ENCODE measurements at regions not wholly inside any gene's neighbourhood (a gene's known extent, or its start where the extent isn't known, plus 50 kb on each side); places are given as distances from the start of the nearest gene placed in this dataset.

GRCh38 chr2:116477229-116477628 is 1337.3 kb upstream of the DDX18 start:
- H3K4me3 ChIP-seq = no peak overlapping the region
- ATAC-seq (no peak), DNase-seq (no peak)
- TF ChIP-seq CTCF (IDR thresholded peaks at IDR 0.05) (no peak), POLR2A (IDR thresholded peaks at IDR 0.05) (no peak)
- intact Hi-C loops (cut with DNase I) = no loop called here
- WGBS, 2 donors = 58 to 66% methylated on average over 3 of the region's 3 CpGs
- H3K36me3 ChIP-seq (replicated peaks in 1 of 2; ENCODE audit: insufficient read depth in 1 of 2, low read depth in 2 of 2) = no peaks in the 10 kb centered on the region
- H3K4me1 ChIP-seq = no peaks in the 10 kb centered on the region
- no peaks in the 10 kb centered on the region for H3K27me3 ChIP-seq
- no peak overlapping the region for H3K27ac ChIP-seq
- no peaks in the 10 kb centered on the region for H3K9me3 ChIP-seq

- no peak overlapping the region for H3K27ac ChIP-seq
- intact Hi-C loops (cut with DNase I) = no loop called here
- H3K4me1 ChIP-seq = no peaks in the 10 kb centered on the region
- H3K27me3 ChIP-seq = no peaks in the 10 kb centered on the region
- ATAC-seq (no peak), DNase-seq (no peak)
- TF ChIP-seq CTCF (IDR thresholded peaks at IDR 0.05) (no peak), POLR2A (IDR thresholded peaks at IDR 0.05) (no peak)
- 77 to 86% methylated on average over 1 of the region's 1 CpG for WGBS, 2 donors
- H3K4me3 ChIP-seq = no peak overlapping the region
- peaks cover 0 to 4% (median 0%) of the 10 kb centered on the region in 3 donors for H3K9me3 ChIP-seq
- no peaks in the 10 kb centered on the region for H3K36me3 ChIP-seq (replicated peaks in 1 of 2; ENCODE audit: insufficient read depth in 1 of 2, low read depth in 2 of 2)
Observed at GRCh38 chr2:116487336-116487735, 1327.2 kb upstream of the DDX18 start.

- no peak for TF ChIP-seq CTCF (IDR thresholded peaks at IDR 0.05)
- TF ChIP-seq POLR2A (IDR thresholded peaks at IDR 0.05) = no peak
Observed at GRCh38 chr2:116489292-116489691, 1325.2 kb upstream of the DDX18 start.

GRCh38 chr2:116489944-116490343 is 1324.5 kb upstream of the DDX18 start:
- no peak for ATAC-seq
- H3K36me3 ChIP-seq (replicated peaks in 1 of 2; ENCODE audit: insufficient read depth in 1 of 2, low read depth in 2 of 2) = no peaks in the 10 kb centered on the region
- H3K4me3 ChIP-seq = no peak overlapping the region
- DNase-seq = no peak
- H3K9me3 ChIP-seq = peaks cover 0 to 4% (median 0%) of the 10 kb centered on the region in 3 donors
- 61 to 67% methylated on average over 1 of the region's 1 CpG for WGBS, 2 donors
- H3K4me1 ChIP-seq = no peaks in the 10 kb centered on the region
- H3K27me3 ChIP-seq = no peaks in the 10 kb centered on the region
- no peak overlapping the region for H3K27ac ChIP-seq
- TF ChIP-seq CTCF (IDR thresholded peaks at IDR 0.05) (no peak), POLR2A (IDR thresholded peaks at IDR 0.05) (no peak)
- intact Hi-C loops (cut with DNase I) = no loop called here

More at GRCh38 chr2:116489292-116489691, 1325.2 kb upstream of the DDX18 start:
- no peak for DNase-seq
- ATAC-seq = no peak
- Histone ChIP-seq H3K9me3 (peaks cover 0 to 4% (median 0%) of the 10 kb centered on the region in 3 donors), H3K27me3 (no peaks in the 10 kb centered on the region), H3K27ac (no peak overlapping the region), H3K4me1 (no peaks in the 10 kb centered on the region), H3K36me3 (replicated peaks in 1 of 2; ENCODE audit: insufficient read depth in 1 of 2, low read depth in 2 of 2) (no peaks in the 10 kb centered on the region), H3K4me3 (no peak overlapping the region)
- intact Hi-C loops (cut with DNase I) = no loop called here
- 55 to 56% methylated on average over 6 of the region's 6 CpGs for WGBS, 2 donors

- TF ChIP-seq POLR2A (IDR thresholded peaks at IDR 0.05) = no peak
- no peak for TF ChIP-seq CTCF (IDR thresholded peaks at IDR 0.05)
Observed at GRCh38 chr2:116490511-116491145, 1323.9 kb upstream of the DDX18 start.

More at GRCh38 chr2:116490511-116491145, 1323.9 kb upstream of the DDX18 start:
- H3K4me1 ChIP-seq = no peaks in the 10 kb centered on the region
- no peak overlapping the region for H3K4me3 ChIP-seq
- WGBS, 2 donors = 65 to 73% methylated on average over 9 of the region's 9 CpGs
- DNase-seq (no peak), ATAC-seq (no peak)
- intact Hi-C loops (cut with DNase I) = no loop called here
- no peaks in the 10 kb centered on the region for H3K36me3 ChIP-seq (replicated peaks in 1 of 2; ENCODE audit: insufficient read depth in 1 of 2, low read depth in 2 of 2)
- H3K27ac ChIP-seq = no peak overlapping the region
- H3K9me3 ChIP-seq = peaks cover 0 to 4% (median 0%) of the 10 kb centered on the region in 3 donors
- H3K27me3 ChIP-seq = no peaks in the 10 kb centered on the region

Data from body of pancreas (tissue), 4 donors.